Effector memory CD4-positive, alpha-beta T cell (primary cell): ENCODE measurements at regions not wholly inside any gene's neighbourhood (a gene's known extent, or its start where the extent isn't known, plus 50 kb on each side); places are given as distances from the start of the nearest gene placed in this dataset.
"Not testable (repeated sequence)": the region's sequence is repeated elsewhere in the genome, so short reads cannot be mapped to it uniquely, and the experiment has no call there.

ENCODE experiments used
- DNase-seq, 3 donors: peaks; one replicate each; pipeline ENCODE4 v3.0.0-alpha.2; 2020
- H3K27ac ChIP-seq: 2 replicates; pipeline ENCODE4 v1.7.0; 2013; ENCODE audit warnings: mild to moderate bottlenecking, low read length, moderate library complexity; ENCODE audit not compliant: insufficient read depth, poor library complexity, severe bottlenecking
- H3K27me3 ChIP-seq: replicated peaks from 2 replicates; pipeline ENCODE4 v1.7.0; 2013; ENCODE audit warnings: mild to moderate bottlenecking, low read length; ENCODE audit not compliant: insufficient read depth, control insufficient read depth, poor library complexity, severe bottlenecking
- H3K36me3 ChIP-seq: 2 replicates; pipeline ENCODE4 v1.7.0; 2013; ENCODE audit warnings: mild to moderate bottlenecking, low read length, moderate library complexity; ENCODE audit not compliant: control insufficient read depth, insufficient read depth
- H3K4me1 ChIP-seq: 2 replicates; pipeline ENCODE4 v1.7.0; 2013; ENCODE audit warnings: low read length, mild to moderate bottlenecking; ENCODE audit not compliant: control insufficient read depth, insufficient read depth, poor library complexity, severe bottlenecking
- H3K4me3 ChIP-seq: 2 replicates; pipeline ENCODE4 v1.7.0; 2013; ENCODE audit warnings: low read length, low read depth, mild to moderate bottlenecking; ENCODE audit not compliant: insufficient read depth, poor library complexity, severe bottlenecking
- H3K9me3 ChIP-seq: 2 replicates; pipeline ENCODE4 v1.7.0; 2013; ENCODE audit warnings: mild to moderate bottlenecking, low read length, moderate library complexity; ENCODE audit not compliant: control insufficient read depth

GRCh38 chr3:106945435-106945834, 431.8 kb upstream of the CCDC54 start:
- no peaks in the 10 kb centered on the region for H3K9me3 ChIP-seq
- DNase-seq, result no peak
- no peaks in the 10 kb centered on the region for H3K36me3 ChIP-seq
- H3K27me3 ChIP-seq, result no peaks in the 10 kb centered on the region
- no peaks in the 10 kb centered on the region for H3K4me1 ChIP-seq
- no peak overlapping the region for H3K27ac ChIP-seq
- no peak overlapping the region for H3K4me3 ChIP-seq

GRCh38 chr3:106946866-106947265, 430.4 kb upstream of the CCDC54 start:
- no peaks in the 10 kb centered on the region for H3K27me3 ChIP-seq
- H3K27ac ChIP-seq, result no peak overlapping the region
- H3K4me3 ChIP-seq, result no peak overlapping the region
- no peaks in the 10 kb centered on the region for H3K4me1 ChIP-seq
- no peaks in the 10 kb centered on the region for H3K36me3 ChIP-seq
- DNase-seq, result no peak
- H3K9me3 ChIP-seq, result no peaks in the 10 kb centered on the region

DNA sequence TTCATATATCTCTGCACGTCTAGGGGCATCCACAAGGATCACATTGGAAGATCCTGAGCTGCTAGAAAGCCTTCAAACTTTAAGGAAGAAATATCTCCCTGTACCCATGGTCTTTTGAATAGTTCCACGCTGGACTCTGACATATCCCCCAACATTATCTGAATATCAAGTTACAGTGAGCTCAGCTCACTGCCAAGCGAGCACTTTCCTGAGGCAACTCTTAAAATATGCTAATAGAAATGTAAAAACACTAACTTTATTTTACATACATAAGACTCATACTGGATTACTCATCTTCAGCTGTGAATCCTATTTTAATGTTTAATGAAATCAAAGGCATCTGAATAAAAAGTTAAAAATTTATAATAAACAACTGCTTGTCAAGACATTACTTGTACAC, 420.2 kb upstream of the CCDC54 start:
- no peak for DNase-seq
- H3K4me1 ChIP-seq, result no peaks in the 10 kb centered on the region

GRCh38 chr3:106962993-106963392, 414.2 kb upstream of the CCDC54 start:
- no peak for DNase-seq
- H3K27ac ChIP-seq, result no peak overlapping the region
- no peaks in the 10 kb centered on the region for H3K36me3 ChIP-seq
- no peaks in the 10 kb centered on the region for H3K4me1 ChIP-seq
- no peak overlapping the region for H3K4me3 ChIP-seq
- no peaks in the 10 kb centered on the region for H3K27me3 ChIP-seq
- H3K9me3 ChIP-seq, result no peaks in the 10 kb centered on the region

More for the DNA sequence above, 420.2 kb upstream of the CCDC54 start:
- no peaks in the 10 kb centered on the region for H3K36me3 ChIP-seq
- H3K9me3 ChIP-seq, result no peaks in the 10 kb centered on the region
- H3K27me3 ChIP-seq, result no peaks in the 10 kb centered on the region
- no peak overlapping the region for H3K27ac ChIP-seq
- H3K4me3 ChIP-seq, result no peak overlapping the region

GRCh38 chr3:106963442-106963841, 413.8 kb upstream of the CCDC54 start:
- Histone ChIP-seq H3K4me3 (no peak overlapping the region), H3K27me3 (no peaks in the 10 kb centered on the region), H3K27ac (no peak overlapping the region), H3K9me3 (no peaks in the 10 kb centered on the region), H3K36me3 (no peaks in the 10 kb centered on the region), H3K4me1 (no peaks in the 10 kb centered on the region)
- DNase-seq, result no peak

DNA sequence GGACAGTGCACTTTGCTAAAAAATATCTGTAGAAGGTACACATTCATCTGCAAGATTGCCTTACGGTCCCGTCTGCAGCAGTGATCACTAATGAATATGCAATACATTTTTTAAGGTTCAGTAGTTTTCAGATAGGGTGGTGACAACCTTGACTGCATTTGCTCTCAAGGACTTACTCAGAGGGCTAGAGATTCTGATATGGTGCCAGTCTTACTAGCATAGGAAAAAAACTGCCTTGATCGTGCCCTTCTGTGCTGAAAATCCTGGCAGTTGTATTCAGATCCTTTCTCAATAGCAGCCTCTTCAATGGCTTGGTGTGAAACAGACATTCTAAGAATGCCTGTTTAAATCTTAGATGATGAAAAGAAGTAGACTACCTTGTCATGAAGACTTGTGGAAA, 411.9 kb upstream of the CCDC54 start:
- H3K36me3 ChIP-seq, result no peaks in the 10 kb centered on the region

DNA sequence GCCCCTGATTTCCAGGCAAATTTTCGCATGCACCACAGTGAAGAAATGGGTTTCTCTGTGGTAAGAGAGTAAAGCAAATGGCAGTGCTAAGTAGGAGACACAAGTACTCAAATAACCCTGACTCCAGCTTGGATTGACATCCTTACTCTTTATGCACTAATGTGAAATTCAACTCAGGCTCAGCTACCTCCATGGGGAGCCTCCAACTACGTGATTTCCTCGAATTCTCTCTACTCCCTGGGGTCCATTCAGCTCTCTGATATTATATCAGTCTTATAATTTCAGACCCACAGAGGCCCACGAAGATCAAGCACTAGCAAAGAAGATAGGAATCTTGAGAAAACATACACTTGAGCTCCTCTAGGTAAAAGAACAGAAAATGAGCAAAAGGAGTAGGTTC, 407.6 kb upstream of the CCDC54 start:
- Histone ChIP-seq H3K27ac (no peak overlapping the region), H3K4me1 (no peaks in the 10 kb centered on the region), H3K36me3 (no peaks in the 10 kb centered on the region), H3K9me3 (no peaks in the 10 kb centered on the region), H3K27me3 (no peaks in the 10 kb centered on the region), H3K4me3 (no peak overlapping the region)
- DNase-seq, result no peak

More for the DNA sequence above, 411.9 kb upstream of the CCDC54 start:
- Histone ChIP-seq H3K4me3 (no peak overlapping the region), H3K27ac (no peak overlapping the region), H3K4me1 (no peaks in the 10 kb centered on the region), H3K9me3 (no peaks in the 10 kb centered on the region), H3K27me3 (no peaks in the 10 kb centered on the region)
- DNase-seq, result no peak

GRCh38 chr3:106981392-106981791, 395.8 kb upstream of the CCDC54 start:
- no peaks in the 10 kb centered on the region for H3K9me3 ChIP-seq
- no peaks in the 10 kb centered on the region for H3K36me3 ChIP-seq
- DNase-seq, result no peak
- no peak overlapping the region for H3K4me3 ChIP-seq
- H3K4me1 ChIP-seq, result no peaks in the 10 kb centered on the region
- H3K27ac ChIP-seq, result no peak overlapping the region
- no peaks in the 10 kb centered on the region for H3K27me3 ChIP-seq

GRCh38 chr3:106985721-106986120, 391.5 kb upstream of the CCDC54 start:
- H3K4me3 ChIP-seq, result no peak overlapping the region
- no peak overlapping the region for H3K27ac ChIP-seq
- DNase-seq, result no peak
- no peaks in the 10 kb centered on the region for H3K36me3 ChIP-seq
- no peaks in the 10 kb centered on the region for H3K4me1 ChIP-seq
- no peaks in the 10 kb centered on the region for H3K9me3 ChIP-seq
- no peaks in the 10 kb centered on the region for H3K27me3 ChIP-seq

DNA sequence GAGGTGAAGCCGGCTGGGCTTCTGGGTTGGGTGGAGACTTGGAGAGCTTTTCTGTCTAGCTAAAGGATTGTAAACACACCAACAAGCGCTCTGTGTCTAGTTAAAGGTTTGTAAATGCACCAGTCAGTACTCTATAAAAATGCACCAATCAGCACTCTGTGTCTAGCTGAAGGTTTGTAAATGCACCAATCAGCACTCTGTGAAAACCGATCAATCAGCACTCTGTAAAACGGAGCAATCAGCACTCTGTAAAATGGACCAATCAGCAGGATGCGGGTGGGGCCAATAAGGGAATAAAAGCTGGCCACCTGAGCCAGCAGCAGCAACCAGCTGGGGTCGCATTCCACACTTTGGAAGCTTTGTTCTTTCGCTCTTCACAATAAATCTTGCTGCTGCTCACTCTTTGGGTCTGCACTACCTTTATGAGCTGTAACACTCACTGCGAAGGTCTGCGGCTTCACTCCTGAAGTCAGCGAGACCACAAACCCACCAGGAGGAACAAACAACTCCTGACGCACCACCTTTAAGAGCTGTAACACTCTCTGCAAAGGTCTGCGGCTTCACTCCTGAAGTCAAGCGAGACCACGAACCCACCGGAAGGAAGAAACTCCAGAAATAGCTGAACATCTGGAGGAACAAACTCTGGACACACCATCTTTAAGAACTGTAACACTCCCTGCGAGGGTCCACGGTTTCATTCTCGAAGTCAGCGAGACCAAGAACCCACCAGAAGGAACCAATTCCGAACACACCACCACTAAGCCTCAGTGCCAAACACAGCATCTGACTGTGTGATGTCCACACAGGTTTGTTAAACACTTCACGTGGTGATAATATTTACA, 378.2 kb upstream of the CCDC54 start:
- not testable (repeated sequence) for H3K27me3 ChIP-seq, DNase-seq, H3K27ac ChIP-seq, H3K4me3 ChIP-seq, H3K4me1 ChIP-seq, H3K36me3 ChIP-seq, H3K9me3 ChIP-seq
